ENCODE measurements at regions not wholly inside any gene's neighbourhood (a gene's known extent, or its start where the extent isn't known, plus 50 kb on each side); places are given as distances from the start of the nearest gene placed in this dataset.

DNA sequence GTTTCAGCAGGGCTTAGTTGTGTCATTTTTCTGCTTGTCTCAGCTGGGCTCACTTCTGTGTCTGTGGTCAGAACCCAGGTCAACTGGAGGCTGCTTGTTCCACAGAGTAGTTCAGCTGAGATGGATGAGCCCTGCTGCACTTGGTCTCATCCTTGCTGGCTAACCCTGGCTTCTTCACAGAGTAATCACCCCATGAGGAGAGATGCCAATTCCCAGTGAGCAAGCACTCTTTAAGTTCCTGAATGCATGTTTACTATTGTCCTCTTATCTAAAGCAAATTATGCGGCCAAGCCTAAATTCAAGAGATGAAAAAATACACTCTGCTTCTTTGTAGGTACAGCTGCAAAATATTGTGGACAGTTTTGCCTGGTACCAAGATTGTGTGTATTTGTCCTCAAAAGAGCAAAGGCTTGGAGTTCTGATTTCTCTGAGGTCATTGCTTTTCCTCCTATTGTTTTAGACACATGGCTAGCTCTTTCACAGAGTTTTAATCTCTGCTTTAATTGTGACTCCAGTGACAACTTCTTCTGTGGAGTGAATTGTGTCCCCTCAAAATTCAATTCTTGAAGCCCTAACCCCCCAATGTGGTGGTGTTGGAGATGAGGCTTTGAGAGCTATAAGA, 236.6 kb upstream of the ANKRD50 start:
- no peak for TF ChIP-seq EZH2 (IDR thresholded peaks at IDR 0.05; ENCODE audit: low read depth)
- TF ChIP-seq, protein P1, sequence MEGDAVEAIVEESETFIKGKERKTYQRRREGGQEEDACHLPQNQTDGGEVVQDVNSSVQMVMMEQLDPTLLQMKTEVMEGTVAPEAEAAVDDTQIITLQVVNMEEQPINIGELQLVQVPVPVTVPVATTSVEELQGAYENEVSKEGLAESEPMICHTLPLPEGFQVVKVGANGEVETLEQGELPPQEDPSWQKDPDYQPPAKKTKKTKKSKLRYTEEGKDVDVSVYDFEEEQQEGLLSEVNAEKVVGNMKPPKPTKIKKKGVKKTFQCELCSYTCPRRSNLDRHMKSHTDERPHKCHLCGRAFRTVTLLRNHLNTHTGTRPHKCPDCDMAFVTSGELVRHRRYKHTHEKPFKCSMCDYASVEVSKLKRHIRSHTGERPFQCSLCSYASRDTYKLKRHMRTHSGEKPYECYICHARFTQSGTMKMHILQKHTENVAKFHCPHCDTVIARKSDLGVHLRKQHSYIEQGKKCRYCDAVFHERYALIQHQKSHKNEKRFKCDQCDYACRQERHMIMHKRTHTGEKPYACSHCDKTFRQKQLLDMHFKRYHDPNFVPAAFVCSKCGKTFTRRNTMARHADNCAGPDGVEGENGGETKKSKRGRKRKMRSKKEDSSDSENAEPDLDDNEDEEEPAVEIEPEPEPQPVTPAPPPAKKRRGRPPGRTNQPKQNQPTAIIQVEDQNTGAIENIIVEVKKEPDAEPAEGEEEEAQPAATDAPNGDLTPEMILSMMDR (conservative IDR thresholded peaks at IDR 0.05), result no peak
